HUES6 (cell line): ENCODE measurements at regions not wholly inside any gene's neighbourhood (a gene's known extent, or its start where the extent isn't known, plus 50 kb on each side); places are given as distances from the start of the nearest gene placed in this dataset.

ENCODE experiments used
- H3K27ac ChIP-seq: 2 replicates; pipeline ENCODE4 v1.7.0; 2013; ENCODE audit warnings: low read depth, mild to moderate bottlenecking, low read length, inconsistent platforms
- H3K27me3 ChIP-seq: 2 replicates; pipeline ENCODE4 v1.6.1; 2013; ENCODE audit warnings: low read length; ENCODE audit not compliant: control insufficient read depth, insufficient read depth
- H3K36me3 ChIP-seq: 2 replicates; pipeline ENCODE4 v1.6.1; 2013; ENCODE audit warnings: low read length; ENCODE audit not compliant: control insufficient read depth, insufficient read depth
- H3K4me1 ChIP-seq: 2 replicates; pipeline ENCODE4 v1.6.1; 2013; ENCODE audit warnings: low read length; ENCODE audit not compliant: control insufficient read depth, insufficient read depth
- H3K4me3 ChIP-seq: 2 replicates; pipeline ENCODE4 v1.5.1; 2013; ENCODE audit warnings: low read depth, low read length
- H3K9ac ChIP-seq: one replicate; pipeline ENCODE4 v1.6.1; 2013; ENCODE audit warnings: mild to moderate bottlenecking, low read length
- H3K9me3 ChIP-seq: 2 replicates; pipeline ENCODE4 v1.6.1; 2013; ENCODE audit warnings: low read depth, low read length; ENCODE audit not compliant: control insufficient read depth, insufficient read depth

DNA sequence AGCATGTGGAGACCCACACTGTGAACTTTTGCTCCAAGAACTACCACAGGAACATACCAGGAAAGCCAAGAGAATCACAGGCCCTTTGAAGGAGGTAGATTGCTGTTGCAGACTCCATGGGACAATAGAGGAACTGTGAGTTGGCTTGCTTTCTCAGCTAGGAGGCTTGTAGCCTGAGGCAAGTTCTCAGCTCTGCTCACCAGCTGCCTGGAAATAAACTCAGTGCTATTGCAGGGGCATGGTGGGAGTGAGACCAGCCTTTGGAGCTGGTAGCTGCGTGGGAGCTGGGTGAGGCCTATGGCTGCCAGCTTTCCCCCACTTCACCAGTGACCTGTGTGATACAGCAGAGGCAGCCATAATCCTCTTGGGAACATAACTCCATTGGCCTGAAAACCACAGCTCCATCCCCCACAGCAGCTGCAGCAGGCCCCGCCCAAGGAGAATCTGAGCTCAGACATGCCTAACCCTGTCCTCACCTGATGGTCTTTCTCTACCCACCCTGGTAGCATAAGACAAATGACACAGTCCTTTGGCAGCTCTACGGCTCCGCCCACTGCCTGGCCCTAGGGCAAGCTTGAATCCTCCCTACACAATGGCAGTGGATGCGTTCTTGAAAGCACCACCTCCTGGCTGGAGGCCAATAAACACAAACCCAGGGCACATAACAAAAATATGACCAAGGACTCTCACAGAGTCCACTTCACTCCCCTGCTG is 389.5 kb downstream of the KIF4B start:
- Histone ChIP-seq H3K4me1 (no peaks in the 10 kb centered on the region), H3K27ac (no peak overlapping the region), H3K9ac (no peak overlapping the region), H3K9me3 (peaks cover 5% of the 10 kb centered on the region; the same call in 1 of the 2 replicates), H3K4me3 (no peak overlapping the region), H3K36me3 (no peaks in the 10 kb centered on the region), H3K27me3 (no peaks in the 10 kb centered on the region)

DNA sequence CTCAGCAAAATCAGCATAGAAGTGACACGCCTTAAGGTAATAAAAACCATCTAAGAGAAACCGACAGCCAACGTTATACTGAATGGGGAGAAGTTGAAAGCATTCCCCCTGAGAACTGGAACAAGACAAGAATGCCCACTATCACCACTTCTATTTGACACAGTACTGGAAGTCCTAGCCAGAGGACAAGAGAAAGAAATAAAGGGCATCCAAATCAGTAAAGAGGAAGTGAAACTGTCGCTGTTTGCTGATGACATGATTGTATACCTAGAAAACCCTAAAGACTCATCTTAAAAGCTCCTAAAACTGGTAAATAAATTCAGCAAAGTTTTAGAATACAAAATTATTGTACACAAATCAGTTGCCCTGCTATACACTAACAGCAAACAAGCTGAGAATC is 393.3 kb downstream of the KIF4B start:
- no peak overlapping the region for H3K9ac ChIP-seq
- no peaks in the 10 kb centered on the region for H3K36me3 ChIP-seq
- peaks cover 5% of the 10 kb centered on the region; the same call in 1 of the 2 replicates for H3K9me3 ChIP-seq
- H3K4me1 ChIP-seq = no peaks in the 10 kb centered on the region
- no peaks in the 10 kb centered on the region for H3K27me3 ChIP-seq
- H3K4me3 ChIP-seq = no peak overlapping the region
- no peak overlapping the region for H3K27ac ChIP-seq

DNA sequence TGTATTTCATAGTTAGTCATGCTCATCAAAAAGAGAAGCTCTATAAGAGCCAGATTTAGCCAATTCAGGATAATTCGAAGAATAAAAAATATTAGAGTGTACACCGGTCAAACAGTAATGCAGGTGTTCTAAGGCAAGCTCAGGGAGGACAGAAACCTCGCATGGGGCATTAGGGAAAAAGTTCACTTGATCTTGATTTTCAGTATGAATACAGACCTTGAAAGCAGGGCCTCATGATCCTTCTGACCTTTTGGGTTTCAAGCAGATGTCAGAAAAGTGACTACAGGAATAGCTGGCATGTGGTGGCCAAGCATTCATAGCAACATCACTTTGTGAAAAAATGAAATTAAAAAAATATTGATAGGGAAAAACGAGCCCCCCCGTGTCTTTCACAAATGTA is 394.9 kb downstream of the KIF4B start:
- H3K9me3 ChIP-seq = peaks cover 5% of the 10 kb centered on the region; the same call in 1 of the 2 replicates
- H3K27ac ChIP-seq = no peak overlapping the region
- no peak overlapping the region for H3K9ac ChIP-seq
- H3K27me3 ChIP-seq = no peaks in the 10 kb centered on the region
- no peaks in the 10 kb centered on the region for H3K36me3 ChIP-seq
- H3K4me1 ChIP-seq = no peaks in the 10 kb centered on the region
- H3K4me3 ChIP-seq = no peak overlapping the region

DNA sequence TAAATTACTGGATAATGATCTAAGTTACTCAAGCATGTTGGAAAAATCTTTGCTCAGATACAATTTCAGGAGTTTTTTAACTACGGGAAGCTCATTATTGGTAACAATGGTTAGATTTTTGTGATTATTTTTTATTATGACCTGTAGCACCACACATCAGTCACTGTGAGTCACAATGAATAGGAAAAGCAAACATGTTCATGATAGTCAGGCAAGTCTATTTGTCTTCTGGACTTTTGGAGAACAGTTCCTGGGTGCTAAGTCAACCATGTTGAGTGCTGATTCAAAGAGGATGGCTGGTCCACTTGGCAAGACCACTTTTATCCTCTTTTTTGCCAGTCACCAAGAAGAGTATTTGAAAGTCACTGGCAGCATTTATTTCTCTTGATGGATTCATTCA is 403.2 kb downstream of the KIF4B start:
- no peak overlapping the region for H3K9ac ChIP-seq
- no peaks in the 10 kb centered on the region for H3K4me1 ChIP-seq
- H3K27ac ChIP-seq = no peak overlapping the region
- no peak overlapping the region for H3K4me3 ChIP-seq
- no peaks in the 10 kb centered on the region for H3K36me3 ChIP-seq
- no peaks in the 10 kb centered on the region for H3K9me3 ChIP-seq
- H3K27me3 ChIP-seq = no peaks in the 10 kb centered on the region

DNA sequence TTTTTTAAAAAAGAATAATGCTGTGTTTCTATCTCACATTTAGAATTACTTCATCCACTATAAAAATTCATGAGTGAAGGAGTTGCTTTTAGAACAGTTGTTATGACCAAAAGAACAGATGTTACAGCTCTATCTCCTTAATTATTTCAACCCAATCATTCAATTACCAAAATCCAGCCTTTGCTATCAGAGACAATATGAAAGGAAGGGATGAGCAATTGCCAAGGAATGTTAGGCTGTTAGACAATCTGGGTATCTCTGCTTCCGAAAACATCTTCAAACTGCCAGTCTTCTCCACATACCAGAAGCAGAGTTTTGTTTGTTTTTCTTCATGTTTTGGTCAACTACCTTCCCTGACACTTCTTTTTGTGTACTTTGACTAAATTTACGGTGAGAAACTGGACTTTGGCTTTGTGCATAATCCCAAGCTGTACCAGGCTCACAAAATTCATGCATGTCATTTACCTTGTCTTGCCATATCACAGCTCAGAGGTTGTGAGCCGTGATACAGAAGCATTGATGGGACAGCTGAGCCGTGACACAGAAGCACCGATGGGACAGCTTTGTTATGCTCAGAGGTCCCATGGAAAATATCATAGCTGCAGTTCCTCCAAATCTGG is 405.5 kb downstream of the KIF4B start:
- Histone ChIP-seq H3K9me3 (no peaks in the 10 kb centered on the region), H3K27ac (no peak overlapping the region), H3K27me3 (no peaks in the 10 kb centered on the region)

DNA sequence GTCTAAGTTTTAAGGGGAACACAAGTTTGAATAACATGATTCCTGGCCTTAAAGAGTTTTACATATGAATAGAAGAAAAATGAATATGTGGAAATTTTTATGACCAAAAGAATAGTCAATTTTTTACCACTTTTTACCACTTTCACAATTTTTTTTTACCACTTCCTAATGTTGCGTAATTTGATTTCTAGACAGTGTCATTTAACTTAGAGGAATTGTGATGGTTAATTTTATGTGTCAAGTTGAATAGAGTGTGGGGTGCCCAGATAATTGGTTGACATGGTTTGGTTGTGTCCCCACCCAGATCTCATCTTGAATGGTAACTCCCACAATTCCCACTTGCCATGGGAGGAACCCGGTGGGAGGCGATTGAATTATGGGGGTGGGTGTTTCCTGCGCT is 416.6 kb downstream of the KIF4B start:
- H3K4me1 ChIP-seq = no peaks in the 10 kb centered on the region
- no peaks in the 10 kb centered on the region for H3K27me3 ChIP-seq
- H3K27ac ChIP-seq = no peak overlapping the region
- peaks cover 3% of the 10 kb centered on the region; the same call in 1 of the 2 replicates for H3K9me3 ChIP-seq
- no peaks in the 10 kb centered on the region for H3K36me3 ChIP-seq
- H3K4me3 ChIP-seq = no peak overlapping the region
- no peak overlapping the region for H3K9ac ChIP-seq

More for the DNA sequence above, 405.5 kb downstream of the KIF4B start:
- Histone ChIP-seq H3K36me3 (no peaks in the 10 kb centered on the region), H3K4me3 (no peak overlapping the region), H3K4me1 (no peaks in the 10 kb centered on the region), H3K9ac (no peak overlapping the region)

GRCh38 chr5:155434267-155434666 is 420.7 kb downstream of the KIF4B start:
- Histone ChIP-seq H3K36me3 (no peaks in the 10 kb centered on the region), H3K27ac (no peak overlapping the region), H3K4me3 (no peak overlapping the region), H3K9ac (no peak overlapping the region), H3K4me1 (no peaks in the 10 kb centered on the region), H3K27me3 (no peaks in the 10 kb centered on the region), H3K9me3 (no peaks in the 10 kb centered on the region)

DNA sequence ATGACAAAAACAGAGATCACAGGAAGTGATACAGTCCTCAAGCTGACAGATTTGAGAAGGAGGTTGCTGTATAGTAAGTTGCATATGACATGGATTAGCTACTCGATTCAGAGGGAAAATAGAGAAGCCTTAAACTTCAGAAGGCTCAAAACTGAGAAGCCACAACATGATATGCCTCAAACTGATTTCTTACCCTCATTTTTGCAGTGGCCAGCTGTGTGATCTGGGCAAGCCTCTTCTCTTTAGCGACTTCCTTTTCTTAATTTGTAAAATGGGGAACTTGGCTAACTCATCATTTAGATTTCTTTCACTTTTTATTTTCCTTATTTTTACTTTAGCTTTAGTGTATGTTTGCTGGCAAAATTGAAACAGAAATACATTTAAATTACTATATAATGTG is 421.1 kb downstream of the KIF4B start:
- no peak overlapping the region for H3K27ac ChIP-seq

DNA sequence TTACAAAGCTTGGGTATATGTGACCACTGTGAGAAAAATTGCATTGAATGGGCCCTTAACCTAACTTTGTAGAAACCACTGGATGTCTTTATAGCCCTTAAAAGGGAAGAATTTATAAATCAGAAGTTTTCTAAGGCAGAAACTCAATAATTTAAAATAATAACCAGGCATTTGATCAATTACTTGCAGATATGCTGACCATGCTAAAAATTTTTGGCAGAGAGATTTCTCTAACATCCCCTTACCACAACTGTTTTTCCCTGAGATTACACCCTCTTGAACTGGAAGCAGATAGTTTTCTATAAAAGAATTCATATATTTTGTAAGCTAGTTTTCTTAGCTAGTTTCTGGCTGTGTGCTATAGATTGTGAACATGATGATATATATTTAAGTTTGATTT is 428.3 kb downstream of the KIF4B start:
- Histone ChIP-seq H3K27ac (no peak overlapping the region), H3K4me1 (no peaks in the 10 kb centered on the region), H3K27me3 (no peaks in the 10 kb centered on the region), H3K9me3 (no peaks in the 10 kb centered on the region), H3K36me3 (no peaks in the 10 kb centered on the region), H3K9ac (no peak overlapping the region), H3K4me3 (no peak overlapping the region)

More for the DNA sequence above, 421.1 kb downstream of the KIF4B start:
- Histone ChIP-seq H3K9ac (no peak overlapping the region), H3K36me3 (no peaks in the 10 kb centered on the region), H3K27me3 (no peaks in the 10 kb centered on the region), H3K9me3 (no peaks in the 10 kb centered on the region), H3K4me1 (no peaks in the 10 kb centered on the region), H3K4me3 (no peak overlapping the region)

DNA sequence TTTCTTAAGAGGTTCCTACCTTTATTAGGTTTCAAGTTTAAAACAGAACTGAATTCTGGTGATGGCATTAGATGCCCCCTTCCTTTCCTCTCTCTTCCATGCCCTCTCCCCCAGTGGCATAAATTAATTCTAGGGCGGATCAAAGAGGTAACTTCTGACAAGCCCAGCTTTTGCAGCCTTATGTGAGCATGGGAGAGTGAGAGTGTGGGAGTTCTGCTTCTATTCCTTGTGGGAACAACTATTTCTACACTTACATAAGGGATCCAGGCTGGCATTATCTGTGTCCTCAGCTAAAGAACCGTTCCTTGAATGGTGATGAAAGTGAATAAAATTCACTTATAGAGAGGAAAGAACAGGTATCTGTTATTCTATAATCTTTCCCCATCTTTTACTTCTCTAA is 437.6 kb downstream of the KIF4B start:
- Histone ChIP-seq H3K9me3 (no peaks in the 10 kb centered on the region), H3K27me3 (no peaks in the 10 kb centered on the region), H3K36me3 (no peaks in the 10 kb centered on the region), H3K4me3 (no peak overlapping the region), H3K9ac (no peak overlapping the region), H3K4me1 (no peaks in the 10 kb centered on the region), H3K27ac (no peak overlapping the region)

GRCh38 chr5:155455791-155456514 is 442.4 kb downstream of the KIF4B start:
- Histone ChIP-seq H3K27ac (no peak overlapping the region), H3K9me3 (no peaks in the 10 kb centered on the region), H3K4me3 (no peak overlapping the region), H3K4me1 (no peaks in the 10 kb centered on the region), H3K9ac (no peak overlapping the region), H3K27me3 (no peaks in the 10 kb centered on the region), H3K36me3 (no peaks in the 10 kb centered on the region)
